Tibial nerve (tissue), 3 donors: ENCODE measurements at regions not wholly inside any gene's neighbourhood (a gene's known extent, or its start where the extent isn't known, plus 50 kb on each side); places are given as distances from the start of the nearest gene placed in this dataset.
"Not testable (repeated sequence)": the region's sequence is repeated elsewhere in the genome, so short reads cannot be mapped to it uniquely, and the experiment has no call there.

Experiments
- POLR2A ChIP-seq, 2 donors: fragments of 450-650 bp; IDR thresholded peaks; one replicate each; pipeline ENCODE4 v1.6.1; 2017; ENCODE audit warnings: antibody characterized with exemption in 2 of 2, mild to moderate bottlenecking in 2 of 2, moderate library complexity in 2 of 2
- TF ChIP-seq, protein P1 (sequence below), 5 experiments: fragments of 200-600 bp in 3 of 5; fragments of 450-650 bp in 2 of 5; sonication (generic) in 3 of 5; IDR thresholded peaks; one replicate each; pipeline ENCODE4 v1.5.1; 2016 to 2019; ENCODE audit warnings: antibody characterized with exemption in 5 of 5, mild to moderate bottlenecking in 3 of 5, moderate library complexity in 2 of 5

DNA sequence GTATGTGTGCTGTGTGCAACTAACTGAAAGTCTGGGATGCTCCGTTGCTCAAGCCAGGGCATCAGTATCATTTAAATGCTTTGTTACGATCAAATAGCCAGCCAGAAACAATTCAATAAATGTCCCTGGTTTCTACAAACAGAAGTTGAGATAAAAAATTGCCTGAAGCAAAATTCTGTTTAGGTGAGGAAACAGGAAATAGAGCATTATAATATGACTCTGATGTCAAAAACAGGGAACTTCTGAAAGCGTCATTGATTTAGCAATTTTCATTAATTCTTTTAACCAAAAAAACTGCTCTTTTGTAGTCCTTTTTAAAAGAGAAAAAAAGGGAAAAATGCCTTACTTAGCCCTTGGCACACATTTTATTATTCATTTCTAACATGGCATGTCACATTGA lies 174.7 kb downstream of the POTEB3 start:
- not testable (repeated sequence) for TF ChIP-seq POLR2A (IDR thresholded peaks at IDR 0.05)
- TF ChIP-seq, protein P1, sequence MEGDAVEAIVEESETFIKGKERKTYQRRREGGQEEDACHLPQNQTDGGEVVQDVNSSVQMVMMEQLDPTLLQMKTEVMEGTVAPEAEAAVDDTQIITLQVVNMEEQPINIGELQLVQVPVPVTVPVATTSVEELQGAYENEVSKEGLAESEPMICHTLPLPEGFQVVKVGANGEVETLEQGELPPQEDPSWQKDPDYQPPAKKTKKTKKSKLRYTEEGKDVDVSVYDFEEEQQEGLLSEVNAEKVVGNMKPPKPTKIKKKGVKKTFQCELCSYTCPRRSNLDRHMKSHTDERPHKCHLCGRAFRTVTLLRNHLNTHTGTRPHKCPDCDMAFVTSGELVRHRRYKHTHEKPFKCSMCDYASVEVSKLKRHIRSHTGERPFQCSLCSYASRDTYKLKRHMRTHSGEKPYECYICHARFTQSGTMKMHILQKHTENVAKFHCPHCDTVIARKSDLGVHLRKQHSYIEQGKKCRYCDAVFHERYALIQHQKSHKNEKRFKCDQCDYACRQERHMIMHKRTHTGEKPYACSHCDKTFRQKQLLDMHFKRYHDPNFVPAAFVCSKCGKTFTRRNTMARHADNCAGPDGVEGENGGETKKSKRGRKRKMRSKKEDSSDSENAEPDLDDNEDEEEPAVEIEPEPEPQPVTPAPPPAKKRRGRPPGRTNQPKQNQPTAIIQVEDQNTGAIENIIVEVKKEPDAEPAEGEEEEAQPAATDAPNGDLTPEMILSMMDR (IDR thresholded peaks at IDR 0.05) = not testable (repeated sequence)
